ENCODE measurements at regions not wholly inside any gene's neighbourhood (a gene's known extent, or its start where the extent isn't known, plus 50 kb on each side); places are given as distances from the start of the nearest gene placed in this dataset.
A peak's percentile ranks its signal among the peaks of the same experiment; 100 is the strongest.

GRCh38 chr4:12747154-12747553, 737.0 kb downstream of the RAB28 start:
- no peak for DNase-seq (ENCODE audit: extremely low read depth, low read depth)
- no peak overlapping the region for H3K4me3 ChIP-seq (replicated peaks; ENCODE audit: low read depth, low read length)
- TF ChIP-seq CTCF (IDR thresholded peaks at IDR 0.05; ENCODE audit: low read depth, low read length, missing control alignments), result no peak

- no peak for DNase-seq (ENCODE audit: extremely low read depth, low read depth)
- H3K4me3 ChIP-seq (replicated peaks; ENCODE audit: low read depth, low read length), result no peak overlapping the region
- TF ChIP-seq CTCF (IDR thresholded peaks at IDR 0.05; ENCODE audit: low read depth, low read length, missing control alignments), result no peak
These were observed 737.9 kb downstream of the RAB28 start for GRCh38 chr4:12746221-12746620.

GRCh38 chr4:12734586-12734985, 749.6 kb downstream of the RAB28 start:
- H3K4me3 ChIP-seq (replicated peaks; ENCODE audit: low read depth, low read length), result no peak overlapping the region
- DNase-seq (ENCODE audit: extremely low read depth, low read depth), result no peak
- TF ChIP-seq CTCF (IDR thresholded peaks at IDR 0.05; ENCODE audit: low read depth, low read length, missing control alignments), result no peak

- peak; percentile 2 for DNase-seq (ENCODE audit: extremely low read depth, low read depth)
These were observed 754.8 kb downstream of the RAB28 start for GRCh38 chr4:12729384-12729783.

GRCh38 chr4:12724510-12724909, 759.6 kb downstream of the RAB28 start:
- no peak overlapping the region for H3K4me3 ChIP-seq (replicated peaks; ENCODE audit: low read depth, low read length)
- no peak for DNase-seq (ENCODE audit: extremely low read depth, low read depth)
- no peak for TF ChIP-seq CTCF (IDR thresholded peaks at IDR 0.05; ENCODE audit: low read depth, low read length, missing control alignments)

More at GRCh38 chr4:12729384-12729783, 754.8 kb downstream of the RAB28 start:
- no peak overlapping the region for H3K4me3 ChIP-seq (replicated peaks; ENCODE audit: low read depth, low read length)
- peak; percentile 27 for TF ChIP-seq CTCF (IDR thresholded peaks at IDR 0.05; ENCODE audit: low read depth, low read length, missing control alignments)

- no peak for TF ChIP-seq CTCF (IDR thresholded peaks at IDR 0.05; ENCODE audit: low read depth, low read length, missing control alignments)
- DNase-seq (ENCODE audit: extremely low read depth, low read depth), result no peak
- no peak overlapping the region for H3K4me3 ChIP-seq (replicated peaks; ENCODE audit: low read depth, low read length)
These were observed 760.2 kb downstream of the RAB28 start for GRCh38 chr4:12723849-12724447.

- TF ChIP-seq CTCF (IDR thresholded peaks at IDR 0.05; ENCODE audit: low read depth, low read length, missing control alignments), result no peak
- no peak for DNase-seq (ENCODE audit: extremely low read depth, low read depth)
These were observed 767.2 kb downstream of the RAB28 start for GRCh38 chr4:12716896-12717295.

More at GRCh38 chr4:12716896-12717295, 767.2 kb downstream of the RAB28 start:
- no peak overlapping the region for H3K4me3 ChIP-seq (replicated peaks; ENCODE audit: low read depth, low read length)

Measured in HFF-Myc (cell line).